ENCODE measurements at regions not wholly inside any gene's neighbourhood (a gene's known extent, or its start where the extent isn't known, plus 50 kb on each side); places are given as distances from the start of the nearest gene placed in this dataset.

GRCh38 chr12:115190010-115190770 is 506.2 kb upstream of the TBX3 start:
- Histone ChIP-seq H2AK5ac (ENCODE audit: low read length) (no peak overlapping the region), H3K4me3 (ENCODE audit: low read depth, low read length) (no peak overlapping the region), H3K23ac (ENCODE audit: low read length) (no peak overlapping the region), H3K9me3 (ENCODE audit: insufficient read depth, low read depth, low read length) (no peaks in the 10 kb centered on the region), H3K9ac (ENCODE audit: low read length) (no peak overlapping the region), H2BK5ac (ENCODE audit: low read depth, low read length, poor library complexity) (no peak overlapping the region), H4K91ac (ENCODE audit: low read depth, low read length) (no peak overlapping the region), H3K27ac (ENCODE audit: low read depth, low read length) (no peak overlapping the region), H3K27me3 (ENCODE audit: insufficient read depth, low read length) (no peaks in the 10 kb centered on the region), H3K4me1 (ENCODE audit: control insufficient read depth in 1 of 2, insufficient read depth in 2 of 2, low read length in 2 of 2) (peaks cover 0 to 6% of the 10 kb centered on the region in 2 experiments), H3K18ac (ENCODE audit: low read length) (no peak overlapping the region), H3K4ac (ENCODE audit: low read depth, low read length) (no peak overlapping the region), H3K79me1 (ENCODE audit: low read length) (no peaks in the 10 kb centered on the region), H2BK120ac (ENCODE audit: insufficient read depth, low read length, poor library complexity) (no peak overlapping the region), H2BK12ac (ENCODE audit: low read length) (no peak overlapping the region), H4K12ac (ENCODE audit: low read depth, low read length) (no peak overlapping the region), H3K79me2 (ENCODE audit: control insufficient read depth, insufficient read depth, low read length, poor library complexity) (no peaks in the 10 kb centered on the region), H3K14ac (ENCODE audit: low read length) (no peak overlapping the region), H3K36me3 (ENCODE audit: control insufficient read depth in 1 of 2, insufficient read depth in 2 of 2, low read length in 2 of 2) (no peaks in the 10 kb centered on the region), H4K8ac (ENCODE audit: low read depth, low read length) (no peak overlapping the region), H3K4me2 (ENCODE audit: low read length) (no peak overlapping the region), H2AFZ (ENCODE audit: insufficient read depth, low read length, poor library complexity) (no peak overlapping the region)
- no peak for DNase-seq
- no CpG with 5 or more reads among the region's 6 CpGs for WGBS (ENCODE audit: extremely low coverage, insufficient coverage, insufficient read length)

- Histone ChIP-seq H3K4me1 (ENCODE audit: control insufficient read depth in 1 of 2, insufficient read depth in 2 of 2, low read length in 2 of 2) (peaks cover 2 to 3% of the 10 kb centered on the region in 2 experiments), H2AFZ (ENCODE audit: insufficient read depth, low read length, poor library complexity) (no peak overlapping the region), H3K79me1 (ENCODE audit: low read length) (no peaks in the 10 kb centered on the region), H3K27me3 (ENCODE audit: insufficient read depth, low read length) (no peaks in the 10 kb centered on the region), H3K4me2 (ENCODE audit: low read length) (no peak overlapping the region), H2BK5ac (ENCODE audit: low read depth, low read length, poor library complexity) (no peak overlapping the region), H3K4me3 (ENCODE audit: low read depth, low read length) (no peak overlapping the region), H3K9me3 (ENCODE audit: insufficient read depth, low read depth, low read length) (no peaks in the 10 kb centered on the region), H3K23ac (ENCODE audit: low read length) (no peak overlapping the region), H3K79me2 (ENCODE audit: control insufficient read depth, insufficient read depth, low read length, poor library complexity) (no peaks in the 10 kb centered on the region), H4K91ac (ENCODE audit: low read depth, low read length) (no peak overlapping the region), H2BK120ac (ENCODE audit: insufficient read depth, low read length, poor library complexity) (no peak overlapping the region), H4K8ac (ENCODE audit: low read depth, low read length) (no peak overlapping the region), H3K4ac (ENCODE audit: low read depth, low read length) (no peak overlapping the region), H3K18ac (ENCODE audit: low read length) (no peak overlapping the region), H3K14ac (ENCODE audit: low read length) (no peak overlapping the region), H2AK5ac (ENCODE audit: low read length) (no peak overlapping the region), H4K12ac (ENCODE audit: low read depth, low read length) (no peak overlapping the region), H2BK12ac (ENCODE audit: low read length) (no peak overlapping the region), H3K27ac (ENCODE audit: low read depth, low read length) (no peak overlapping the region), H3K36me3 (ENCODE audit: control insufficient read depth in 1 of 2, insufficient read depth in 2 of 2, low read length in 2 of 2) (no peaks in the 10 kb centered on the region), H3K9ac (ENCODE audit: low read length) (no peak overlapping the region)
- WGBS (ENCODE audit: extremely low coverage, insufficient coverage, insufficient read length) = no CpG with 5 or more reads among the region's 4 CpGs
- no peak for DNase-seq
These were observed 501.5 kb upstream of the TBX3 start for GRCh38 chr12:115185506-115185905.

- Histone ChIP-seq H3K36me3 (ENCODE audit: control insufficient read depth in 1 of 2, insufficient read depth in 2 of 2, low read length in 2 of 2) (no peaks in the 10 kb centered on the region), H3K14ac (ENCODE audit: low read length) (no peak overlapping the region), H3K27ac (ENCODE audit: low read depth, low read length) (no peak overlapping the region), H3K18ac (ENCODE audit: low read length) (no peak overlapping the region), H2AFZ (ENCODE audit: insufficient read depth, low read length, poor library complexity) (no peak overlapping the region), H4K12ac (ENCODE audit: low read depth, low read length) (no peak overlapping the region), H2BK120ac (ENCODE audit: insufficient read depth, low read length, poor library complexity) (no peak overlapping the region), H3K79me2 (ENCODE audit: control insufficient read depth, insufficient read depth, low read length, poor library complexity) (no peaks in the 10 kb centered on the region), H3K4me3 (ENCODE audit: low read depth, low read length) (no peak overlapping the region), H2AK5ac (ENCODE audit: low read length) (no peak overlapping the region), H3K9me3 (ENCODE audit: insufficient read depth, low read depth, low read length) (no peaks in the 10 kb centered on the region), H2BK5ac (ENCODE audit: low read depth, low read length, poor library complexity) (no peak overlapping the region), H3K4ac (ENCODE audit: low read depth, low read length) (no peak overlapping the region), H4K91ac (ENCODE audit: low read depth, low read length) (no peak overlapping the region), H3K23ac (ENCODE audit: low read length) (no peak overlapping the region), H3K27me3 (ENCODE audit: insufficient read depth, low read length) (no peaks in the 10 kb centered on the region), H3K9ac (ENCODE audit: low read length) (no peak overlapping the region), H3K4me2 (ENCODE audit: low read length) (no peak overlapping the region), H3K4me1 (ENCODE audit: control insufficient read depth in 1 of 2, insufficient read depth in 2 of 2, low read length in 2 of 2) (peaks cover 2 to 3% of the 10 kb centered on the region in 2 experiments), H3K79me1 (ENCODE audit: low read length) (no peaks in the 10 kb centered on the region), H4K8ac (ENCODE audit: low read depth, low read length) (no peak overlapping the region), H2BK12ac (ENCODE audit: low read length) (no peak overlapping the region)
- no CpG with 5 or more reads among the region's 3 CpGs for WGBS (ENCODE audit: extremely low coverage, insufficient coverage, insufficient read length)
- DNase-seq = no peak
These were observed 499.8 kb upstream of the TBX3 start for GRCh38 chr12:115183752-115184151.

DNA sequence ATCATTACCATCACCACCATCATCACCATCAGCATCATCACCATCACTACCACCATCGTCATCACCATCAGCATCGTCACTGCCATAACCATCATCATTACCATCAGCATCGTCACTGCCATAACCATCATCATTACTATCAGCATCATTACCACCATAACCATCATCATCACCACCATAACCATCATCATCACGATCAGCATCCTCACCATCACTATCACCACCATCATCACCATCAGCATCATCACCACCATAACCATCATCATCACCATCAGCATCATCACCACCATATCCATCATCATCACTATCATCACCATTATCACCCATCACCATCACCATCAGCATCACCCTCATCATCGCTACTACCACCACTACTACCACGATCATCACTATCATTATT is 493.9 kb upstream of the TBX3 start:
- Histone ChIP-seq H3K9ac (ENCODE audit: low read length) (no peak overlapping the region), H3K23ac (ENCODE audit: low read length) (no peak overlapping the region), H3K79me1 (ENCODE audit: low read length) (peaks cover 3% of the 10 kb centered on the region), H3K27me3 (ENCODE audit: insufficient read depth, low read length) (no peaks in the 10 kb centered on the region), H2BK120ac (ENCODE audit: insufficient read depth, low read length, poor library complexity) (no peak overlapping the region), H3K4me2 (ENCODE audit: low read length) (no peak overlapping the region), H2BK5ac (ENCODE audit: low read depth, low read length, poor library complexity) (no peak overlapping the region), H3K14ac (ENCODE audit: low read length) (no peak overlapping the region), H2BK12ac (ENCODE audit: low read length) (no peak overlapping the region), H3K18ac (ENCODE audit: low read length) (no peak overlapping the region), H3K79me2 (ENCODE audit: control insufficient read depth, insufficient read depth, low read length, poor library complexity) (no peaks in the 10 kb centered on the region), H2AFZ (ENCODE audit: insufficient read depth, low read length, poor library complexity) (no peak overlapping the region), H4K91ac (ENCODE audit: low read depth, low read length) (no peak overlapping the region), H2AK5ac (ENCODE audit: low read length) (no peak overlapping the region), H4K8ac (ENCODE audit: low read depth, low read length) (no peak overlapping the region), H3K4me3 (ENCODE audit: low read depth, low read length) (no peak overlapping the region), H3K27ac (ENCODE audit: low read depth, low read length) (no peak overlapping the region), H3K4ac (ENCODE audit: low read depth, low read length) (no peak overlapping the region), H3K9me3 (ENCODE audit: insufficient read depth, low read depth, low read length) (no peaks in the 10 kb centered on the region), H3K4me1 (ENCODE audit: control insufficient read depth in 1 of 2, insufficient read depth in 2 of 2, low read length in 2 of 2) (peaks cover 2 to 5% of the 10 kb centered on the region in 2 experiments), H3K36me3 (ENCODE audit: control insufficient read depth in 1 of 2, insufficient read depth in 2 of 2, low read length in 2 of 2) (no peaks in the 10 kb centered on the region), H4K12ac (ENCODE audit: low read depth, low read length) (no peak overlapping the region)
- no CpG with 5 or more reads among the region's 6 CpGs for WGBS (ENCODE audit: extremely low coverage, insufficient coverage, insufficient read length)
- DNase-seq = no peak

Data from trophoblast cell (in vitro differentiated cells and primary cell).